T-helper 9 cell (primary cell): ENCODE measurements at regions not wholly inside any gene's neighbourhood (a gene's known extent, or its start where the extent isn't known, plus 50 kb on each side); places are given as distances from the start of the nearest gene placed in this dataset.

ENCODE experiments used
- DNase-seq: peaks from one replicate; pipeline ENCODE4 v3.0.0-alpha.2; 2020

DNA sequence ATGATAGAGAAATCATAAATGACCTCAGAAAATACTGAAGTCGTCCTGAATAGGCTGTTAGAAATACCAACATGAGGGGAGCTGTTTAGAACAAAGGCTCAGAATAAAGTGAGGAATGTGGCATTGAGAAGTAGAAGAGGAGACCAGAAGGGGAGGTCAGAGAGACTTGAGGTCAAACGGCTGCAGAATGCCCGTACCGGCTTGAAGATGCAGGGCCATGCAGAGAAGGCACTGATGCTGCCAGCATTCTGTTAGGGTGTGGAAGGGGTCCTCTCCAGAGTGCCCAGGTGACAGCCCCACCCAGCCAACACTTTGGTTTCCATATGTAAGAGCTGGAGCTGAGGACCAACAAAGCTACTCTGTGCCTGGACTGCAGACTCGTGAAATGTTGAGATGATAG is 570.9 kb downstream of the CDH26 start:
- DNase-seq, result no peak

DNA sequence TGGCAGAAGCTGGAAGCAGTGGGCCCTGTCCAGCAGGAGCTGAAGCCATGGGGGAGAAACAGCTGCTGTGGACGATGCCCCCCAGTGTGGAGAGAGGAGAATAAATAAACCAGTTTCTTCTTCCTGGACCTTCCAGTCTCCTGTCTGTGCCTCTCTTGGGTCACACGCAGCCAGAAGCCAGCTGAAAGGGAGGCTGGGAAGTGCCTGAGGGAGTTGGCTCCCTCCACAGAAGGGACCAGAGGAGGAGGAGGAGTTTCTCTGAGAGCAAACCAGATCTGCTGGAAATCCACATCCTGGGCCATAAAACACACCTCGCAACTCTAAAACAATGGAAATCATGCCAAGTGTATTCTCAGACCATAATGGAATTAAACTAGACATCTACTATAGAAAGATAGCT is 577.0 kb downstream of the CDH26 start:
- DNase-seq, result no peak

DNA sequence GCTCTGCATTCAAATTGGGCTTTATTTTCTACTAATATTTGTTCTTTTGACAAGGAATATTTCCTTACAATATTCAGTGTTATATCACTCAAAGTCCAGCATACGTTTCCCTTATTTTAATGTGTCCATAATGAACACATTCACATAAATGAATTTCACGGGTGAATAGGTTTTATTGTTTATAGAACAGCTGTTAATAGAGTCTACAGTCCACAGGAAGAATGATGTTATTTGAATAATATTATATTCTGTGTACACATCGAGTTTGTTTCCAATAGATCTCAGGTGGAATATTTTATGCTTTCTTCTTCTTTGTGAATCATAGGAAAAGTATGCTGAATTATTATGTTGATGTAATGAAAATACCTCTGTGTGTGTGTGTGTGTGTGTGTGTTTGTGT is 582.4 kb downstream of the CDH26 start:
- DNase-seq, result no peak

DNA sequence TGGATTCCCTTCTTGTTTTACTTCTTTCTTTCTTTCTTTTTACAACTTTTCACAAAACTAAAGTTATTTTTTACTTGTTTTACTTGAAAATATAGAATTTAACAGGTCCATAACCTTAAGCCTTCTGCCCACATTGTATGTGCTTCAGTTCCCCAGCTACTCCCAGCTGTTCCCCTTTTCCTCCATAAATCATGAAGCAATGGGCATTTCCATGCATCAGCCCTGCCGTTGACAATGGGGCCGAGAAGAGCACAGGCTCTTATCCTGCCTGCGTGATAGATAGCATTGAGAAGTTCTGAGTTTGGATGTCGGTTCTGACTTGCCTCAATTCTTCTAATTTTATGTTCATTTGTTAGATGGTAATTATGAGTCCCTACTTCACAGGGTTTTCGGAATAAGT is 583.8 kb downstream of the CDH26 start:
- DNase-seq, result no peak

DNA sequence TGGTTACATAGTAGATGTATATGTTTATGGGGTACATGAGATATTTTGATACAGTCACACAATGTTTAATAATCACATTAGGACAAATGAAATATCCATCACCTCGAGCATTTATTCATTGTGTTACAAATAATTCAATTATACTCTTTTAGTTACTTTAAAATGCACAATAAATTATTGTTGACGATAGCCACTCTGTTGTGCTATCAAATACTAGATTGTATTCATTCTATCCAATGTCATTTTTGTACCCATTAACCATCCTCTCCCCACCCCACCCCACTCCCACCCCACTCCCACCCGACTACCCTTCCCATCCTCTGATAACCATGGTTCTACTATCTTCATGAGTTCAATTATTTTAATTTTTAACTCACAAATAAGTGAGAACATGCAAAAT is 585.4 kb downstream of the CDH26 start:
- DNase-seq, result no peak

DNA sequence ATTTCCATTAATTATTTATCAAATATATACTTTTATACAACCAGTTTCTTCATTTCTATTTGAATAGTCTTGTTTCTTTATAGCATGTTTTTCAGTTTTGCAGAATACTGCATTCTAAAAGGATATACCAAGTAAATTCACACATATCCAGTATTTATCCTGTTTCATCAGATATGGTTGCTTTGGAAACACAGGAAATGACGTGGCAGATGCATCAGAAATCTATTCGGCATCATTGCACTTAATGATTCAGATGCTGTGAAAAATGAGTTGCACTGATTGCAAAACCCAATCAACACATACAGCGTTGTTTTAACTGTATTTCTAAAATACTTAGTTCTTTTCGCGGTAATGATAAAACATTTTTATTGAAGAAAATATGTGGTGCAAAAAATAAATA is 594.9 kb downstream of the CDH26 start:
- no peak for DNase-seq

DNA sequence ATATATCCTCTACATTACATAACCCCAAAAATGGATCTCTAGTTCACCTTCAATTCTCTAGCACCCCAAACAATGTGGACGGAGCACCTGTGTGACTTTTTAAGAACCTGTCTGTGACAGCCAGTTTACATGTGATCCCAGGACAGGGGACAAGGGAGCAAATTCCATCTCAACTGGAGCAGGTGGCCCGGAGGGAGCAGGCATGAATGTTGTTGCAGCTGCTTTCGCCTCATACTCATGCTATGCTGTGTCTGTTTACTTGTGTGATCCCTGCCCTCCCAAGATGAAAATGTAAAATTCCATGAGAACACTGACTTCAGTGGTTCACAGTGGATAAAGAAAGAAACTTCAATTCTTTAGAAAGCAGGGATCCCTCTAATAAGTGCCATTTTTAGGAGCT is 600.3 kb downstream of the CDH26 start:
- DNase-seq, result no peak

DNA sequence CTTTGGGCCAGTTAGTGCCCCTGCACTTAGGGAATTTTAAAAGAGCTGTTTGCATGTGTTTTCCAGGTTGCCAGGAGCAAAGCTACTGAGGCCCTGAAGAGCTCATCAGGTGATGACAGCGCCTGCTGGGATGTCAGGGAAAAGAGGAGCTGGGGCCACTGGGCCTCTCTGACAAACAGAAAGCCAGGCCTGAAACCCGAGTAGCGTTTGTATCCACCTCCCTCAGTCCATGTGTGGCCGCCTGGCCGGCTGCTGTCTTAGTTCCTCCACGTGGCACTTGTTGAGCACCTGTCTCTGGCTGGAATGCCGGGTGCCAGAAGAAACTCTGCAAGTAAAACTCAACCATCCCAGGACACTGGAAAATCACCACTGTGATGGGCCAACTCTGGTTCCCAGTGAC is 601.2 kb downstream of the CDH26 start:
- DNase-seq, result no peak

DNA sequence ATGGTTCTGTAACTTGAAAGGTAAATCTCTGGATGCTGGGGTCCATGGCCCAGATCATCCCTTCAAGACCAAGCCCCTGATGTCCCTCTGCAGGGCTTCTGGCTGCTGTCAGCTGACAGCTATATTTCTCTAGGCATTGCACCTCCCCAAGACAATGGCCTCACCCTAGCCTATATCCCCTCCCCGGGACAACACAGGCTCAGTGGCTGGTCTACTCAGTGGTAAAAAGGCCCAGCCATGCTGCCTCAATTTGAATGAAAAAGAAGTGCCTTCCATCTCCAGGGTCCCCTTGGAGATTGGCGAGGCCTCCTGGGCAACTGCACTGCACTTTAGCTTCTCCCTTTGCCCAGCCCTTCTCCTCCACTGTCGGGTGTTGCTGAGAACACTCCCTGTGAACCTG is 602.8 kb downstream of the CDH26 start:
- DNase-seq, result no peak

DNA sequence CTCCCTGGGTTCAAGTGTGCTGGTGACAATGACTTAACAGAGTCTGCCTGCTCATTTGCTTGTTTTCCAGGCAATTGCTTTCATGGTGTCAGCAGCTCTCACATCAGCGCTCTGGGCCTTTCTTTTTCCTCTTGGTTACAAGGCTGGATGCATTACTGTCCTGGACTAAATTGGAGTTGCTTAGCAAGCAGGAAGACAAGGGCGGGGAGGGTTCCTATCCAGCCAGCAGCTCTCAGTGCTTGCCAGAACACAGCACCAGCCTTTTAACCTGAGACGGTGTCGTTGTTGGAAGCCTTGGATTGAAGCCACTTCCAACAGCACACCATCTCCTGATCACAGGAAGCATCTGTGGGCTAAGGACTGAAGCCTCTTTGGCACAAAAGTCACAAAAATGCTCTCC is 606.9 kb downstream of the CDH26 start:
- no peak for DNase-seq

DNA sequence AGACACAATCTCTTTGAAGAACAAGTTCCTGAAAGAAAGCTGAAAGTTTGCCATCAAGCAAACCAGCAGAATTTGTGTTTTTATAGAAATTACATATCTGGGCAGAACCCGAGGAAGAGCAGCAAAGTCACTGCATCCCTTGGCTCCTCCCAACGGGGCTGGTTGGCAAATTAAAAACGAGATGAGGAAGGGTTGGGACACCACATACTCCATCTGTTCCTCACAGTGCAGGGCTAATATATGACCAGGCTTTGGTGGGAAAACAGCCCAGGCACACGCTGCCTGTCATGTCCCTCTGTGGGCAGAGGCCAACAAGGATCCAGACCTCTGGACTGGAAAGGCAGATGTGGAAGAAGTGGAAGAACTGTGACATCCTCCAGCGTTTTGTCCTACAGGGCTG is 607.3 kb downstream of the CDH26 start:
- no peak for DNase-seq

DNA sequence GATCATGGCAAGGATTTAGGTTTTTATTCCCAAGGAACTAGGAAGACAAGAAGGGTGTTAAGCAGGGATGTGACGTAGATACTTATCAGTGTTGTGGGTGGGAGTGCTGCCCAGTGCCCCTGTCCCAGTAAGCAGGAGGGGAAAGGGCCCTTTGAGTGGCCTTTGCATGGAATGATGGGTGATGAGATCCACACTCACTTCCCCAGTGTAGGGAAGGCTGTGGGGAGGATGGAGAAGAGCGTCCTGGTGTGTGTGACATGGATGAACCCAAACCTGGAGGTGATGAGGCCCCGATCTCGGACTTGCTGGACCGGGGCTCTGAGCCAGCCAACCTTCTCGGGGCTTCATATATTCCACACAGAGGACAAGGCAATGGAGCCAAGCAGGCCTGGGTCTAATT is 610.9 kb downstream of the CDH26 start:
- DNase-seq, result no peak

DNA sequence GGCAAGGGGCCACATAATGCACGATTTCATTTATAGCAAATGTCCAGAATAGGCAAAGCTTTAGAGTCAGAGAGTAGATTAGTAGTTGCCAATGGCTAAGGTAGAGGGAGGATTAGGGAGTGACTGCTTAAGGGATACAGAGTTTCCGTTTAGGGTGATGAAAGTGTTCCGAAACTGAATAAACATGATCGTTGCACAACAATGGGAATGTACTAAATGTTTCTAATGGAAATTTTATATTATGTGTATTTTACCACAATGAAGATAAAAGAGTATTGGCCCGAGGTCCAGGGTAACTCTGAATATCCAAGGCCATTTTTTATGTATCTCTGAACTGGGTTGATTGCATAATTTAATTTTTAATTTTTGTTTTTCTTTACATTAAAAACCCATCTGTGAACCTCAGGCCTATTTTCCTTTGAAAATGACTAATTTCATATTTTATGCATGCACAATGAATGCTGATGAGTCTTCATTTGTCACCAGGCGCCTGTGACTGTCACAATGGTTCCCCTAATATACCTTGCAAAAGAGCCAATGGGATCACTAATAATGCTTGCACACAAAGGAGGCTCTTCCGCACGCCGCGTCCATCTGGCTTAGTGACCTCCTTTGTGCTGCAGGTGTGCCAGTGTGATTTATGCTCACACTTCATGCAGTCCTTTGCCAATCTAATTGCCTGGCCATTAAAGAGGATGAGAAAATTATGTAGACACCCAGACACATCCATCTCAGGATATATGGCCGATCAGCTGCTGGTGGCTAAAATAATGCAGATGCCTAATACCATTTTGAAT is 612.5 kb downstream of the CDH26 start:
- no peak for DNase-seq

DNA sequence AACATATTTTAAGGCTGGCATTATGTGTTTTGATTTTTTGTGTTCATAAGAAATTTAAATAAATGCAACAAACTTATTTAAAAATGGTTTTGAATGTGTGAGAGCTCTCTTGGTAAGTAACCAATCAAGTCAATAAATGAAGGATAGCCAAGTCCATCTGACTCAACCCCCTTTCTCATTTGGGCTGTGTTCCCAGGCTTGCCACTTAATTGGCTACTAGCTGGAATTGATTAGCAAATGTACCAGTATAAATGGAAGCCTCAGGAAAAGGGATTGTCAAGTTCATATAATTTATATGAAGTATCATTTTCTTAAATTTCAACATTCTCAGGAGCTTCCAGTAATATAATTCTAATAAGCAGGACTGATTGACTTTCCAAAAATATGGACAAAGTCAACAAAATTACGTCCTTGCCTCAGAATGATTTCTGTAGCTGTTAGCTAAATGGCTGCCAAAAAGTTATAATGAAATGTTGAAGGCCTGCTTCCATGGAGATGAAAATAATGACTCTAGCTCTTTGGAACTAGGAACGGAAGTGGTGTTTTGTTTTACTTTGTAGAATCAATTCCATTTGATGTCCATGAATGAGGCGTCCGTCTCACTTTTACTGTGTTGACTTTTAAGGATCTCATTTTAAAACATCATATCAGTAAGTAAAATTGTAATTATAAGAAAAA is 614.9 kb downstream of the CDH26 start:
- DNase-seq, result no peak

DNA sequence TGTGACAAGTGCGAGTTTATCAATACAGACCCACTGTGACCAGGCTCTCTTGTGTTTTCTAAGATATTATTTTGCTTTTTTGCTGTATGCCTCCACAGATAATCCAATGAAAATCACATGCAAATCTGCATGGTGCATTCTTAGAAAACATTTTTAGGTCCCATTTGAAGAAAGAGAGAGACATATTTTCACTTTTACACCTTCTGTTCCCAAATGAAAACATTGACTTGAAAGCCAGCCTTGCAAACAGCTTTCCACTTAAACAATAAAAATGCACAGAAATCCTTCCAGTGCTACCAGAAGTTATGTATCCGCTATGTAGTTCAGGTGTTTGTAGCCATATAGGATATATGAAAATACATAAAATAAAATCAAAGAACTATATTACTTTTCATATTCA is 618.0 kb downstream of the CDH26 start:
- DNase-seq, result no peak

DNA sequence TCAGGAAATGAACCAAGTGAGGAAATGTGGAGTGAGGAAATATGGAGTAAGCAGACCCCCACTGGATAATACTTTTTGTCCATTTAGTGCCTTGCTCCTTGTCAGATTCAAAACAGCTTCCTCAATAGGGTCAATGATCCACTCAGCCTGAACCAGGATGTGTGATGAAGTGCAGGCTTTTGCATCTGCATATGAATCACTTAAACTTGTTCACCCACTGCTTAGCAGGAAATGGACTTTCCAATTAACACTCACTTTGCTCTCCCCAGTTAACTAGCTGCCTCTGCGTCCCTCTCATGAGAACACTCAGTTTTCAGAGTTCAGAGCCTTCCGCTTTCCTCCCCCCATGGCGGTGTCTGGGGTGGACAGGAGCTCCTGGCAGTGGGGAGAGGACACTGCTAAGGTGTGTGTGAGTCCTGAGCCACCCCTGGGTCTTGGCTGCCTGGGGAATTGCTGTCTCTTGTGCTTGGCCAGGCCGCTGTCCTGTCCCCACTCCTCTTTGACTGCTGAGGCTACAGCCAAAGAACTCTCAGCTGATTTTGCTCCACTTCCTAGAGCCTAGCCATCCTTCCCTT is 621.8 kb downstream of the CDH26 start:
- no peak for DNase-seq

DNA sequence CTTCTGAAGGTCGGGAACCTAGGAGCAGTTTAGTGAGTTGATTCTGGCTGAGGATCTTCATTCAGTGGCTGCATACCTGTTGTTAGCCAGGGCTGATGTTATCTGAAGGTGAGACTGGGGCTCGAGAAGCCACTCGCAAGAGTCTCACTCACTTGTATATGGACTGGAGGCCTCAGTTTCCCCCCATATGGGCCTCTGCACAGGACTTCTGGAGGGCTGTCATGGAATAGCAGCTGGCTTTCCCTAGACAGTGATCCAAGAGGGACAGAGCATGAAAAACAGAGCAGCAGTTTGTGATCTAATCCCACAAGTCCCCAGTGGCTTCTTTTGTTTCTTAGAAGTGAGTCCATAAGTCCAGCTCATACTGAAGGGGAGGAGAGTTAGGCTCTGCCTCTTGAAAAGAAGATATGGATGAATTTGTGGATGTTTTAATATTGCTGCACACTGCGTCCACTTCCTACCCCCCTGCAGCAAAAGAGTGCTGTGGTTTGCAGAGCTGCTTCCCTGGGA is 623.4 kb downstream of the CDH26 start:
- no peak for DNase-seq

DNA sequence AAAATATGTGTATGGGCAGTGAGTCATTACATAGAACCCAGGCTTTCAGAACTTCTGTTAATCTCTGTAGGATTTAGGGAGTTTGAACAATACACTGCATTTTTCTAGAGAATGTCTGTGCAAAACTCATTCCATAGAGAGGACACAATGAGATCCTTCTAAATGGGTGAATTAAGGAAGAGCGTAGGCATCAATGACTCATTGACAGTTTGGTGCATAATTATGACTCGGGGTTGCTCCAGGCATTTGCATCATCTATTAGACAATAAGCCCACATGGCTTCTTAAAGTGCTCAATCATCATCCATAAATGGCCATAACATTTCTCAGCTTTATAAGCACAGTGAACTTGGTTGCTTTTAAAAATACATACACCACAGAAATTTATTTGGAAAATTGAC is 625.5 kb downstream of the CDH26 start:
- DNase-seq, result no peak

DNA sequence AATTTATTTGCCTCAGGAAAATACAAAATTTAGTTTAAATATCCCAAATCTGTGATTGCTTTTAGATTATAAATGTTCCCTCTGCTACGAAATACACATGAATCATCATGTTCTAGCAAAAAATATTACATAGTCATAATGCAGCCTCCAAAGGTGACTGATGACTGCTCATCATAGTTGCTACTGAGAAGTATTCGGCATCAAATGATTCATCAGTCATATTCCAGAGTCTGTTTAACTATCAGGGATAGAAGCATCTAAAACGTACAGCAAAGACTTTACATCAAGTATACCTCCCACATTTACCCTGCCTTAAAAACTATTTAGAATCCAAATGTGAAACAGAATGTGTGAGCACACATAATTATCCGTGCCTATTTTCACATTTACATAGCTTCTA is 626.0 kb downstream of the CDH26 start:
- DNase-seq, result no peak

DNA sequence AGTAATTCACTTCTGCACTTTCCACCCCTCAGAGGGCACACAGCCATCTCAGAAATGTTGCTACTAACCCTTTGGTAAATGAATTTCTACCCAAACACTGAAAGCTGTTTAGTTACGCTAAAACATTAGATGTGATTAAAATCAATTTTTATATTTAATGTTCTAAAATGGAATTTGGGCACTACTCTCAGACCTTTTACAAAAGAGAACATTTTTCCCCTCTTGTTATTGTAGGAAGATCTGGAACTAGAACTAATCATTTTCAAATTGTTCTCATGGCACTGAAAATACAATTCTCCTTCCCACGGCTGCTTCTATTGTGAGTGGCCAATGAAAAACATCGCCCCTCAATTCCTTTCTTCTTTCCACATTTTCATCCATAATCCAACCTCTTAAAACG is 627.4 kb downstream of the CDH26 start:
- DNase-seq, result no peak

DNA sequence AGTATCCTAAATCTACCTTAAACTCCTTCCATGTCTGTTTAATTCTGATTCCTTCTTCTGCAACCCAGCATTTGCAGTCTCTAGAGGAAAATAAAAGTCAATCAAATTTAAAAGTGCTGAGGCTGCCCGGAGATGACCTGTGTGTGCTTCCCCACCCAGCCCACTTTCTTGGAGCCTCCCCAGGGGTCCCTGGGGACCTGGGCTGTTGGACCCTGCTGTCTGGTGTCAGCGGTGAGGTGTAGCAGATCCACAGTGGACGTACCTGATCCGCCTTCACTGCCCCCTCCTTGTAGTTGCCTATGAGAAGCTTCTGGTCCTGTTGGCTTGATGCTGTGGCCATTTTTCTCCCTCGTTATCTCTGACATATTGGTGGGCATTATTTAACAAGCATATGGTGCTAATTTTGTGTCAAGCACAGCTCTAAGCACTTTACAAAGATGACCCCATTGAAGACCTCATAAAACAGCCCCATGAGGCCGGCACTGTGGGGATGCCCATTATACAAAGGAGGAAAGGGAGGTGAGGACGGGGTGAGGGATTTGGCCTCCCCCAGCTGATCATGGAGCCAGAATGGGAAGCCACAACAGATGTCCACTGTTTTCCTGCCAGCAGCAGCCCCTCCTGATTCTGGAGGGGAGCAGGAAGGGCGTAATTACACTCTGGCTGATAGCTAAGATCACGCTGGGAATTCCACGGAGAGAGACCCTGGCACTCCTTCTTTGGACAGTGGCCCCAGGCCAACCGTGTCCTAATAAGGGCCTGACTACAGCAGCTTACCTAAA is 628.2 kb downstream of the CDH26 start:
- no peak for DNase-seq

DNA sequence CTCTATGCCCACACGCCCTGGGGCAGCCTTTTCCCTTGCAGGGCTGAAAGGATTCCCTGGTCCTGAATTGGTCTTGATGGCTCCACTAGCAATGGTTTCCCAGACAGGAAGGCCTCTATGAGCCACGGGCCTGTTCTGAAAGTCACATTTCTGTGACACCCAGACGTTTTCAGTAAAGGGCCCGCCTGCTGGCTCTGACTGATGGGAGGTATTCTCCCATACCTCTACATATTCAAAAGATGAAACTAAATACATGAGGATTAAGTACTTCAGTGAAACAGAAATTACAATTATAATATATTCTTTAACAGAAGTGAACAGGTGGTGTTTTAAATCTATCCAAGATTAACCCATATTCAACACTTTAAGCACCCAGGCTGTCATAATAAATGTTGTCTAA is 629.8 kb downstream of the CDH26 start:
- no peak for DNase-seq

DNA sequence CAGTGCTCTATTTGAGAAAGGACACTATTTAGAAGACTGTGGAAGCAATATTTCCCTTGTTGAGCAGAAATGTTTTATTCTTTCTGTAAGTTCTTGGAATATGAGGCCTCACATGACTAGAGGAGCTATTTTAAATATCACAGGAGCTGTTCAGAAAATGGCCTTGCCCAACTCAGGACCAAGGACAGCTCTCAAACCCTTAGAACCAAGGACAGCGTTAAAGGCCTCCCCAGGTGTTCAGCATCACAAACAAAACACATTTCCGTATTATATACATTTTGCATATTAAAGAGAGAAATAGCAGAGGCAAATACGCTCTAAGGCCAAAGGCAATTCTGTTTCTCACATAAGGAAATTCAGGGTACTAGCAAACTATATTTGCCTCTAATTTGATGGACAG is 631.4 kb downstream of the CDH26 start:
- DNase-seq, result no peak
